GM19372 (cell line): ENCODE measurements at regions not wholly inside any gene's neighbourhood (a gene's known extent, or its start where the extent isn't known, plus 50 kb on each side); places are given as distances from the start of the nearest gene placed in this dataset.
A peak's percentile ranks its signal among the peaks of the same experiment; 100 is the strongest.
"Not testable (repeated sequence)": the region's sequence is repeated elsewhere in the genome, so short reads cannot be mapped to it uniquely, and the experiment has no call there.

Experiments used
- ATAC-seq: cut with Tn5 transposase; IDR thresholded peaks from one replicate; pipeline ENCODE4 v1.9.1; 2021; ENCODE audit warnings: mild to moderate bottlenecking, low read depth, moderate library complexity; ENCODE audit not compliant: unreplicated experiment

DNA sequence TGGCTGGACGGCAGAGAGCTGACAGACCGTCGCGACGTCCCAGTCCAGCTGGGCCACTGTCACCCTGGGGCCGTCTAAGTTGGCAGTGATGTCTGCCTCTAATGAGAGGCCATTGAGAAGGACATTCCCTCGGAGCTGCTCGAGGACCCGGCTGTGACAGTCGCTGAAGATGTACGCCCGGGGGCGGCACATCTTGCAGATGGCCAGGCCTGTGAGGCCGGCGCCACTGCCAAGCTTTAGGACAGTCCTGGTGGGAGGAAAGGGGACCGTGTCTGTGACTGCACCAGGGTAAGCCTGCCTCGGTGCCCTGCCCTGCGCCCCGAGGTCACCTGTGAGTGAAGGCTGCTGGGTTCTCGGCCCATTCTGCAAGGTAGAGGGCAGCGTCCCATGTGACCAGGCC is 181.6 kb downstream of the ADRA2C start:
- not testable (repeated sequence) for ATAC-seq

DNA sequence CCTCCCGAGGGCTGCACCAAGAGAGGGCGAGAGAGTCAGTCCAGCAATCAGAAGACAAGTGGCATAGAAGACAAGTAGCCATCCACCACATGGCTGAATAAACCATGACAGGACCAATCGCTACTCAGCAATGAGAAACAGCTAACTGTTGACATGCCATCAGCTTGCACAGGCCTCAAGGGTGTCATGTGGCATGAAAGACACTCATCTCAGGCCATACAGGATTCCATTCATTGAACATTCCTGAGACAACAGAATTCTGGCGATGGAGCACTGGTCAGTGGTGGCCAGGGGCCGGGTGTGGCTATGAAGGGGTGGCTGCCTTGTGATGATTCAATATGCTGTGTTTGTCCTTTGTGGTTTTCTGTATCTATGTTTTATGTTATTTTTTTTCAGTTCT is 182.0 kb downstream of the ADRA2C start:
- not testable (repeated sequence) for ATAC-seq

DNA sequence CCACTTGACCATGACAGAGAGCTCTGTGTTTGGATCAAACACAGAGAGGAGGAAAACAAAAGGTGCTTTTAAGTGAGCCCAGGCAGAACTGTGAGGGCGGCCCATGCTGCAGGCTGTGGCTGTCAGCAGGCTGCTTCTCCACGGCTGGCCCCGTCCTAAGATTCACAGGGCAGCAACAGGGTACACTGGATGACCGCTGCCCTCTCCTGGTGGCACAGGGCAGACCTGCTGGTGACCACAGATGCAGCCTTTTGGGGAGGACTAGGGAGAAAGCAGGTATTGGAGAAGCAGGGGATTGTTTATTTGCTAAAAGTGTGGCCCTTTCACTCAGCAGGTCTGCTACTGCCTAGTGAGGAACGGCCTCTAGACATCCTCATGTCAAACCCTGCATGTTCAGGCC is 183.7 kb downstream of the ADRA2C start:
- ATAC-seq: not testable (repeated sequence)

DNA sequence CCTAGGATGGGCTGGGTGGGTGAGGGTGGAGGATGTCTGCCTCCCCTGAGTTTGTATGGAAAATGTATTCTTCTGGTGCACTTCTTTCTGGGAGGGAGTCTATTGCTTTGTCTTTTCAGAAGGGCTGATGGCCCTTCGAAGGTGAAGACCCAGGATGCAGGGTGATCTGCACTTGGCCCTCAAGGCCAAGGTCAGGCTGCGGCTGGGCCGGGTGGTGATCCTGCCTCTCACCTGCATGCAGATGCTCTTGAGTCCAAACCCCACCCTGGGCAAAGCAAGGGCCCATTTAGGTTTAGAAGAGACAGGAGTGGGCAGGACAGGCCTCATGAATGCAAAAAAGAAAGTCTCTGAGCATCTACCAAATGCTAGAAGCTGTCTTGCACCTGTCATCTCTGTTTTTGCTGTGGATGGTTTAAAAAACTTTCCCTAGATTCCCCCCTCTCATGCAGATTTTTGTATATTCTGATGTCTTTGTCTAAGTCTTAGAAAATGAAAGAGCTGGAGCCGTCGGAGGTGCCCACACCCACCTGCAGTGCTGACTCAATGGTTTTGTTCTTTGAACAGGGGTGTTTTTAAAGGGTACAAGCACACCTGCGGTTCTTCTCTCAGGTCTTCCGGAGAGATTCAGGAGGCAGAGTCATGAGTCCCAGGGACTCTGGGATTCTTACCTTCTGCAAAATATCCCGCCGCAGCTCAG is 186.4 kb downstream of the ADRA2C start:
- not testable (repeated sequence) for ATAC-seq

DNA sequence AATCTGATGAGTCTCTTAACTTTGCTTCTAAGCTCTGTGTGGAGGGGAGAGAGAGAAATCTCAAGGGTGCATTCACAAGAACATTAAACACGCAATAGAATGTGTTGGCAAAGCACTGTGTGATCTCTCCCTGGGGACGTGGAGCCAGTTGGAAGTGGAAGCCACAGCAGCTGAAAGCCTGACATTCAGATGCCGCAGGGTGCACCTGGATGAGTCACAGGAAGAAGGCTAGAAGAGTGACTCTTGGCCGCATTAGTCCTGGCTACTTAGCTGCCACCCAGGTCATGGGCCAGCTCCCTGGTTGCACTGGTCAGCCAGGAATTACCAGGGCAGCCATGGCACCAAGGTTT is 186.9 kb downstream of the ADRA2C start:
- not testable (repeated sequence) for ATAC-seq

DNA sequence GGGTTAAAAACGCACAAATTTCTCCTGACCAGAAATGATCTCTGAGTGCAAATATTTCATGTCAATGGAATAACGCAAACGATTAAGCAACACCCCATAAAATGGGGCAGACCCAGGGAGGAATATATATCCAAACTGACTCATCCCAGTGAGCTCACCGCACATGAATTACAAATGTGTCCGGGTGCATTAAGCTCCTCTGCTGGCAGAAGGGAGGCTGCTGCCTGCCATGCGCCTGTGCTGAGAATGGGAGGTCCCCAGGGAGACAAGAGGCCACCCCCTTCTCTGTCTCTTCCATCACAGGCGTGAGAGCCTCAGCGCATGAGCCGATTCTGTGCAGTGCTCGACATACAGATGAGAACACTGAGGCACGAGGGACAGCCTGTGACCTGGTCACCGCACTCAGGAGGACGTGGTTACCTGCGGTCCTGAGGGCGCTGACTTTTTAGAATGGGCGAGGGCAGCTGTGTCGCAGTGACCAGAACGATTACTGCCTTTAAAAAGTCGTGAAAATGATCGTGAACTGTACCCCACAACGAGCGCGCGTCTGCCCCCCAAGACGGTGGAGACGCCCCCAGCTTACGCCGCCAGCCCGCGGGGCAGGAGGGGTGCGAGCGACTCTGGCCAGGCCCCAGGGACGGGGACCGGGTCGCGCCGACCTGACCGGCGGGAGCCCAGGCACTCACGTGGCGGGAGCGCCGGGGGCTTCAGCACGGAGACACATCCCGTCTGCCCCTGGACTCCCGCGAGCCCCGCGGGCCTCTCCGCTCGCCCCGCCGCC is 188.5 kb downstream of the ADRA2C start:
- ATAC-seq: not testable (repeated sequence)

GRCh38 chr4:3955321-3956164 is 189.4 kb downstream of the ADRA2C start:
- peak; percentile 97 for ATAC-seq

DNA sequence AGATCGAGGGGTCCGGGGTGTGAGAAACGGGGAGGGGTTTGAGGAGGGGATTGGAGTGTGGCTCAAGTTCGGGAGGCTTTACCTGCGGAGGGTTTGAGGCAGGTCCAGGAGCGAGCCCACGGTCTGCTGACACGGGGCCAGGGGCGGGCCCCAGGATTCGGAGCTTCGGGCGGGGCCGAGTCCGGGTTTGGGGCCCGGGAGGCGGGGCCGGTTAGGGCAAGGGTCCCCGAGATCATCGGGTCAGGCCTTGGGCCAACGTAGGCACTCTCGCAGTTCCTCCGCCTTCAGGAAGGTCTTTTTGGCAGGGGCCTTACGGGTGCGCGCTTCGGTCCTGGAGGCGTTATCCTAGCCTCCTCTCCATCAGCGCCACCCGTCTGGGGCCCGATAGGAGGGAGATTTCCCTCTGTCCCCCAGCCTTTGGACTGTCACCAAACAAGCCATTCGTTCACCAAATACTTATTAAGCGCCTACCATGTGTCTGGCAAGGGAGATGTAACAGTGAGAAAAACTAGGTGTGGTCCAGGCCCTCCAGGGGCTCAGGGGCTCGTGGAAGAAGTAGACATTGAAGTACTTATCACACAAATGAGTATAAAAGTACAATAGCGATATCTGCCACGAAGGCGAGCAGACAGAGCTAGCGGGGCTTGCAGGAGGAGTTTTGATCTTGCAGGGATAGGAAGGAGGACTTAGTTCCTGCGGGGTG is 190.1 kb downstream of the ADRA2C start:
- not testable (repeated sequence) for ATAC-seq

DNA sequence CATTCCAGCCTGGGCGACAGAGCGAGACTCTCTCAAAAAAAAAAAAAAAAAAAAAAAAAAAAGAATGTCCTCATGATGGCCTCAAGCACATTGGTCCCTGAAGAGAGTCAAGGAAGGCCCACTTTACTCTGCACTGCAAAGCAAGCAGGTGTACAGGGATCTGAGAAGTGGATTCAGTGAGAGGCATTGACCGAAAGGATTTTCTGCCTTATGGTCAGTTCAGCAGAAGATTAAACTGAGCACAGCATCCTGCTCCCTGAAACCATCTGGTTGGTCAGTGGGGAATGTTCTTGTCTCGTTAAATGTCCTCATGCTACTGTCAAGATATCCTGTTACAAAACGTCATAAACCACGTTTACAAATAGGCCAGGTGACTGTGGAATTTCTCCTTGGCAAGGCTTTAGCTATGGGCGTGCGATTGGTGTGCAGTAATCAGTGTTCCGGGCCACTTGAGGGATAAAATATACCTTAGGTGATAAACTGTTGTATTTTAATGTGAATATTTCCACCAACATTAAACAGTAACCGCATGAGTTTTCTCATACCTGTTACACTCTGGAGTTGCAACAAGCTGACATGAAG is 195.0 kb downstream of the ADRA2C start:
- not testable (repeated sequence) for ATAC-seq

DNA sequence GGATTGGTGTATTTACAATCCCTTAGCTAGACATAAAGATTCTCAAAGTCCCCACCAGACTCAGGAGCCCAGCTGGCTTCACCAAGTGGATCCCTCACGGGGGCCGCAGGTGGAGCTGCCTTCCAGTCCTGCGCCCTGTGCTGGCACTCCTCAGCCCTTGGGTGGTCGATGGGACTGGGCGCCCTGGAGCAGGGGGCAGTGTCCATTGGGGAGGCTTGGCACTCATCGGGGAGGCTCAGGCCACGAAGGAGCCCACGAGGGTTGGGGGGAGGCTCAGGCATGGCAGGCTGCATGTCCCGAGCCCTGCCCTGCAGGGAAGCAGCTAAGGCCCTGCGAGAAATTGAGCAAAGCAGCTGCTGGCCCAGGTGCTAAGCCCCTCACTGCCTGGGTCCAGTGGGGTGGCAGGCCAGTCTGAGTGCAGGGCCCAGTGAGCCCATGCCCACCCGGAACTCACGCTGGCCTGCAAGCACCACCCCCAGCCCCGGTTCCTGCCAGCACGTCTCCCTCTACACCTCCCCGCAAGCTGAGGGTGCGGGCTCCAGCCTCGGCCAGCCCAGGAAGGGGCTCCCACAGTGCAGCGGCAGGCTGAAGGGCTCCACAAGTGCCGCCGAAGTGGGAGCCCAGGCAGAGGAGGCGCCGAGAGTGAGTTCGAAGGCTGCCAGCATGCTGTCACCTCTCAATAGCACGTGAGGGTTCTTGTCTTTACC is 198.5 kb downstream of the ADRA2C start:
- ATAC-seq: not testable (repeated sequence)

DNA sequence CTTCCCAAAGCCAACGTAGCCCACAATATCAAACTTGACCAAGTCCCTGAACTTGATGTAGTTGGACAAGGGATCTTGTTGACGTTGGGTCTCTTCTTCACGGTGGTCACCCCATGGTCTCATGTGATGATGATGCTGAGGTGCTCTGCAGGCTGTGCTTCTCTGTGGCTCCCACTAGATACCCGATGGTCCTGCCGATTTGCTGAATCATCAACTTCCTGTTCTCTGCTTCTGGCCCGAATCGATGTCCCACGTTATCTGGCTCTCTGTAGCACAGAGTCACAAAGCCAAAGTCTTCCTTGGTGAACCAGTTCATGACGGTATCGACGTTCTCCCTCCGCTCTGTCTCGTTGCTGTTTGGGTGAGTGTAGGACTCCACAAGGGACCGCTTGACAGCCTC is 201.0 kb downstream of the ADRA2C start:
- ATAC-seq: not testable (repeated sequence)

- not testable (repeated sequence) for ATAC-seq
Measured at GRCh38 chr4:3972626-3973025, 206.4 kb downstream of the ADRA2C start.

DNA sequence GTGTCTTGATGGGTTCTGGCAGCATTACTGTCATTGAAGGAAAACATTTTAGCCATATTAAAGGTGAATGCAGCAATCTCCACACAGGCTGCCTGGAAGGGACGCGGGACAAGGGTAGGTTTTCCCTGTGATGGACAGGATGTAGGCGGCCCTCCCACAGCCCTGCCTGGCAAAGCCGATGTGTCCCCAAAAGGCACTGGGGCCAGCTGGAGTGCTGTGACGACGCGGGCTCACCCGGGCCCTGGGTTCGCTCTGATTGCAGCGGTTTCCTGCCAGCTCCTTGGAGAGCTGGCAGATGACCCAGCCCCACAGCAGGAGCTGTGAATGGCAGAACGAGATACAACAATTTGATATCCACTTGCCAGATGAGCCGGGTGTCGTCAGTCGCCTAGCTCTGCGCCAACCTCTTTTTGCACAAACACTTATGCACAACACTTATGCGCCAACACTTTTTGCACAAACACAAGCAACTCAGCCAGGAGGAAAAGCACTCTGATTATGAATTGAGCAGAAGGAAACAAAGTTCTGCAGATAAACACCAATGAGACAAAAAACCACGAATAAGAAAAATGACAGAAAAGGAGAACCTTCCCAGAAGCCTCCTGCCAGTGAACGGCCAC is 207.5 kb downstream of the ADRA2C start:
- not testable (repeated sequence) for ATAC-seq

DNA sequence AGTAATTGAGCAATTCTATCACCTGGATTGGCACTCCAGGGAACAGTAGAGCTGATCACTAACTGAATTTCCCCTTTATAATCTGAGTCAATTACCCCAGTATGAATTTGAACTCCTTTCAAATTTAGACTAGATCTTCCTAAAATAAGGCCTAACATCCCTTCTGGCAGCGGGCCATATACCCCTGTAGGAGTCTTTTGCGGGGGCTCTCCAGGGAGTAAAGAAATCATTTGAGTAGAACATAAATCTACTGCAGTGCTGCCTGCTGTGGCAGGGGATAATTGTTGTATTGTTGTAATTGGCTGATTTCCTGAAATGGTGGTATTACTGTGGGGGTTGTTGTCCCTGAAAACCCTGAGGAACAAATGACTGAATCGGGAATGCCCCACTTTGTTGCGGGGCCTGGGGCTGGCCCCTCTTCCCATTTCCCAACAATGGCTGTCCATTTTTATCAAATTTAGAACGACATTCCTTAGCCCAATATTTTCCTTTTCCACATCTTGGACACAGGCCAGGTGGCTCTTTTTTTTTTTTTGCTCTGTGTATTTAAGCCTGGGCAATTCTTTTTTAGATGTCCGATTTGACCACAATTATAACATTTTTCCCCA is 217.4 kb downstream of the ADRA2C start:
- ATAC-seq: not testable (repeated sequence)

- not testable (repeated sequence) for ATAC-seq
Measured at GRCh38 chr4:3984796-3985195, 218.6 kb downstream of the ADRA2C start.

- not testable (repeated sequence) for ATAC-seq
Measured at GRCh38 chr4:3986412-3986811, 220.2 kb downstream of the ADRA2C start.

DNA sequence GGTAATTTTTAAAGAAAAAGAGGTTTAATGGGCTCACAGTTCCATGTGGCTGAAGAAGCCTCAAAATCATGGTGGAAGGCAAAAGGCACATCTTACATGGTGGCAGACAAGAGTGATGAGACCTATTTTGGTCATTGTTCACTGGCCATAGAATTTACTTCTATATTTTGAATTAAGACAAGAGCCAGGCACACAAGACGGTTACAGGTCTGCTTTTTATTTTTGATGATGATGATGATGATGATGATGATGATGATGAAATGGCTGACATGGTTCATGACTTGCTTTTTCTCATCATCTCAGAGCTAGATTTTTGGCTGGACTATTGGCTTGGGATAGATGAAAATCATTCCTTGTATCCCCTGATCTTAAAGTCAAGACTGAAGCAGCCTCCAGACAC is 229.3 kb downstream of the OTOP1 start:
- ATAC-seq: not testable (repeated sequence)

- not testable (repeated sequence) for ATAC-seq
Measured at GRCh38 chr4:4004036-4004435, 222.7 kb downstream of the OTOP1 start.
